ENCODE measurements at regions not wholly inside any gene's neighbourhood (a gene's known extent, or its start where the extent isn't known, plus 50 kb on each side); places are given as distances from the start of the nearest gene placed in this dataset.

DNA sequence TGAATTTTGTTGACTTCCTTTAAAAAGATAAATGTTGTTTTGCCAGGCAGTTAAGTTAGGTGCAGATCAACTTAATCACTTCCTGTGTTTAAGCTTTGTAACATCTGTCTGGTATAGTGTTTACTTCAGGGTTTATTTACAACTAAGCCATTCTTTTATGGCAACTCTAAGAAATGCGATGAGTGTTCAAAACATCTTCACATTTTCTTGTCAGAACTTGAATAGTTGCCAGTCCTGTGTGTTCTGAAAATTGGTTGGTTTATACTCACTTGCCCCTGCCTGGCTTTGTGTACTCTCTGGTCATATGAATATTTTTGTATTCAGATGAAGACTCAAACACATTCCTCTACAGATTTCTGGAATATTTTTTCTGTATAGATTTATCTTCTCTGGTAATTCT, 327.2 kb downstream of the MDFIC start:
- TF ChIP-seq, protein P1, sequence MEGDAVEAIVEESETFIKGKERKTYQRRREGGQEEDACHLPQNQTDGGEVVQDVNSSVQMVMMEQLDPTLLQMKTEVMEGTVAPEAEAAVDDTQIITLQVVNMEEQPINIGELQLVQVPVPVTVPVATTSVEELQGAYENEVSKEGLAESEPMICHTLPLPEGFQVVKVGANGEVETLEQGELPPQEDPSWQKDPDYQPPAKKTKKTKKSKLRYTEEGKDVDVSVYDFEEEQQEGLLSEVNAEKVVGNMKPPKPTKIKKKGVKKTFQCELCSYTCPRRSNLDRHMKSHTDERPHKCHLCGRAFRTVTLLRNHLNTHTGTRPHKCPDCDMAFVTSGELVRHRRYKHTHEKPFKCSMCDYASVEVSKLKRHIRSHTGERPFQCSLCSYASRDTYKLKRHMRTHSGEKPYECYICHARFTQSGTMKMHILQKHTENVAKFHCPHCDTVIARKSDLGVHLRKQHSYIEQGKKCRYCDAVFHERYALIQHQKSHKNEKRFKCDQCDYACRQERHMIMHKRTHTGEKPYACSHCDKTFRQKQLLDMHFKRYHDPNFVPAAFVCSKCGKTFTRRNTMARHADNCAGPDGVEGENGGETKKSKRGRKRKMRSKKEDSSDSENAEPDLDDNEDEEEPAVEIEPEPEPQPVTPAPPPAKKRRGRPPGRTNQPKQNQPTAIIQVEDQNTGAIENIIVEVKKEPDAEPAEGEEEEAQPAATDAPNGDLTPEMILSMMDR (conservative IDR thresholded peaks at IDR 0.05; ENCODE audit: low read depth in 2 of 2): no peak
- TF ChIP-seq EZH2phosphoT487 (IDR thresholded peaks at IDR 0.05; ENCODE audit: unreplicated experiment) (no peak), POLR2AphosphoS5 (IDR thresholded peaks at IDR 0.05; ENCODE audit: low read depth) (no peak), EZH2 (IDR thresholded peaks at IDR 0.05; ENCODE audit: low read depth, unreplicated experiment) (no peak)
- TF ChIP-seq, protein P2, sequence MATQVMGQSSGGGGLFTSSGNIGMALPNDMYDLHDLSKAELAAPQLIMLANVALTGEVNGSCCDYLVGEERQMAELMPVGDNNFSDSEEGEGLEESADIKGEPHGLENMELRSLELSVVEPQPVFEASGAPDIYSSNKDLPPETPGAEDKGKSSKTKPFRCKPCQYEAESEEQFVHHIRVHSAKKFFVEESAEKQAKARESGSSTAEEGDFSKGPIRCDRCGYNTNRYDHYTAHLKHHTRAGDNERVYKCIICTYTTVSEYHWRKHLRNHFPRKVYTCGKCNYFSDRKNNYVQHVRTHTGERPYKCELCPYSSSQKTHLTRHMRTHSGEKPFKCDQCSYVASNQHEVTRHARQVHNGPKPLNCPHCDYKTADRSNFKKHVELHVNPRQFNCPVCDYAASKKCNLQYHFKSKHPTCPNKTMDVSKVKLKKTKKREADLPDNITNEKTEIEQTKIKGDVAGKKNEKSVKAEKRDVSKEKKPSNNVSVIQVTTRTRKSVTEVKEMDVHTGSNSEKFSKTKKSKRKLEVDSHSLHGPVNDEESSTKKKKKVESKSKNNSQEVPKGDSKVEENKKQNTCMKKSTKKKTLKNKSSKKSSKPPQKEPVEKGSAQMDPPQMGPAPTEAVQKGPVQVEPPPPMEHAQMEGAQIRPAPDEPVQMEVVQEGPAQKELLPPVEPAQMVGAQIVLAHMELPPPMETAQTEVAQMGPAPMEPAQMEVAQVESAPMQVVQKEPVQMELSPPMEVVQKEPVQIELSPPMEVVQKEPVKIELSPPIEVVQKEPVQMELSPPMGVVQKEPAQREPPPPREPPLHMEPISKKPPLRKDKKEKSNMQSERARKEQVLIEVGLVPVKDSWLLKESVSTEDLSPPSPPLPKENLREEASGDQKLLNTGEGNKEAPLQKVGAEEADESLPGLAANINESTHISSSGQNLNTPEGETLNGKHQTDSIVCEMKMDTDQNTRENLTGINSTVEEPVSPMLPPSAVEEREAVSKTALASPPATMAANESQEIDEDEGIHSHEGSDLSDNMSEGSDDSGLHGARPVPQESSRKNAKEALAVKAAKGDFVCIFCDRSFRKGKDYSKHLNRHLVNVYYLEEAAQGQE (IDR thresholded peaks at IDR 0.05; ENCODE audit: unreplicated experiment): no peak
